ENCODE measurements at regions not wholly inside any gene's neighbourhood (a gene's known extent, or its start where the extent isn't known, plus 50 kb on each side); places are given as distances from the start of the nearest gene placed in this dataset.

DNA sequence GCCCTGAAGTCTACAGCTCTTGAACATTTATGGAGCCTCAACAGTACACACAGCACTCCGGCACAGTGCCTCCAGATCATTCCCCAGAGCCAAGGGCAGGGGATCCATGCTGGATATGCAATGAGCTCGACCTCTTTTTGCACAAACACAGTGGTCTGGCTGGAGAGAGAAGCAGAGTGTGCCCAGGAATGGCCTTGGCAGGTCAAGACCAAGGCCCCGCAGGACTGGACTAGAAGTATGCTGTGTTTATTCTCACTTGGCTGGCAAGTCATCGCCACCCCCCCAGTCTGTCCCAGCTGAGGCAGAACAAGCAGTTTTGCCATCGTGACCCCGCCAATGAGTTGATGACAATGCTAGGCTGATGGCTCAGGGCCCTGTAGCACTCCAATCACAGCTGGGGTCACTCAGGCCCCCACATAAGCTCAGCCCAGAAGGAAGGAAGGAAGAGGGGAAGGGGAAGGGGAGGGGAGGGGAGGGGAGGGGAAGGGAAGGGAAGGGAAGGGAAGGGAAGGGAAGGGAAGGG is 212.1 kb downstream of the TTC32 start:
- CTCF ChIA-PET = no interaction called here
- no peak for DNase-seq (ENCODE audit: extremely low spot score)
- POLR2A ChIA-PET = no interaction called here
- TF ChIP-seq, protein P1, sequence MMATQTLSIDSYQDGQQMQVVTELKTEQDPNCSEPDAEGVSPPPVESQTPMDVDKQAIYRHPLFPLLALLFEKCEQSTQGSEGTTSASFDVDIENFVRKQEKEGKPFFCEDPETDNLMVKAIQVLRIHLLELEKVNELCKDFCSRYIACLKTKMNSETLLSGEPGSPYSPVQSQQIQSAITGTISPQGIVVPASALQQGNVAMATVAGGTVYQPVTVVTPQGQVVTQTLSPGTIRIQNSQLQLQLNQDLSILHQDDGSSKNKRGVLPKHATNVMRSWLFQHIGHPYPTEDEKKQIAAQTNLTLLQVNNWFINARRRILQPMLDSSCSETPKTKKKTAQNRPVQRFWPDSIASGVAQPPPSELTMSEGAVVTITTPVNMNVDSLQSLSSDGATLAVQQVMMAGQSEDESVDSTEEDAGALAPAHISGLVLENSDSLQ (IDR thresholded peaks at IDR 0.05) = no peak
- no peak for TF ChIP-seq ELF4 (IDR thresholded peaks at IDR 0.05)
- no peak for TF ChIP-seq NFRKB (IDR thresholded peaks at IDR 0.05)
- no peak for TF ChIP-seq SUZ12 (IDR thresholded peaks at IDR 0.05)
- no peak for TF ChIP-seq L3MBTL2 (conservative IDR thresholded peaks at IDR 0.05)
- no peak for TF ChIP-seq SP1 (IDR thresholded peaks at IDR 0.05)
- TF ChIP-seq LEF1 (IDR thresholded peaks at IDR 0.05; ENCODE audit: borderline replicate concordance) = no peak
- TF ChIP-seq ZNF384 (IDR thresholded peaks at IDR 0.05) = no peak

DNA sequence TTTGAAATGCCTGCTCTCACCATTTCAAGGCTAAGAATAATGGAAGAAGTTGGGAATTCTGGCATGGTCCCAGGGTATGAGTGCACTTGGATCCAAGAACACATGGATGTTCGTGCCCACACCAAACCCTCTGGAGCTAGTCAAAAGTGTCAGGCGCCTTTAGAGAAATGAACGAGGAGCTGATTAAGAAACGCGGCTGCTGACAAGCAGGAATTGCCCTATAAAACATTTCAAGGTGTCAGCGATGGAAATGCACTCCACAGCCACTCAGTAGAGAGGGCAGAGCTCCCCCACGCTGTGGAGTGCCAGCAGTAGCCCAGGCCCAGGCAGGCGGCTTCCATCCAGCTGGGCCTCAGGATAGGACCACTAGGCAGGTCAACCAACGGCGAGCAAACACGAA is 213.7 kb downstream of the TTC32 start:
- TF ChIP-seq, protein P1 (IDR thresholded peaks at IDR 0.05) = no peak
- TF ChIP-seq NFRKB (IDR thresholded peaks at IDR 0.05) = no peak
- no peak for TF ChIP-seq HDGF (IDR thresholded peaks at IDR 0.05; ENCODE audit: borderline replicate concordance)
- TF ChIP-seq ARNT (IDR thresholded peaks at IDR 0.05) = no peak
- TF ChIP-seq CTBP1 (IDR thresholded peaks at IDR 0.05; ENCODE audit: borderline replicate concordance) = no peak
- TF ChIP-seq FOXM1 (IDR thresholded peaks at IDR 0.05; ENCODE audit: borderline replicate concordance) = no peak
- ChIA-PET CTCF (interaction anchor here (1.0 kb wide), 1 partner anchor 11 kb away, joined by 4 read pairs; no protein-coding TSS in a partner anchor), POLR2A (no interaction called here)
- no peak for DNase-seq (ENCODE audit: extremely low spot score)

DNA sequence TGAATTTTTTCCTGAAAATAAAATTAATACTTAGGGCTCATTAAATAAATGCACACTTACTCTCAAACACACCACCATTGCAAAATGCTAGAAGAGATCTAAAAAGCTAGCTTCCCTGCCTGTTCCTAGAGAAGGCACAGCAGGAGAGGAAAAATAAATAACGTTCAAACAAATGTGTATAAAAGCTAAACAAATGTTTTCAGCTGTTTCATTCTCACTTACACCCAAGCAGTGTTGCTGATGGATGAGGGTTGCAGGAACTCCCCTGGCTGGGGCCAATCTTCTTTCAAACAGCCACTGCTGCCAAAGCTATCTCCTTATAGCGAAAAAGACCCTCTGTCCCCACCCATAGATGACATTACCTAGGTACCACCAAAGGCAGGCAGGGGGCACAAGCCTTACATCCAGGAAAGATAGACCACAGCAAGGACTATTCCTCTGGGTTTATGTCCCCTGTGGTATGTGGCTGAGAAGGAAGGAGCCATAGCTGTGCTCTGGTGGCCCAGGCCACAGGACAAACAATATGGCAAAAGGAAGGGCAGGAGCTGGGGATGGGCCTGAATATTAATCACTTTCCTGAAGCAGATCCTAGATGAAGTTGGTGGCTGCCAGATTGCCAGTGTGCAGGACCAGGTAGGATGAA is 214.6 kb downstream of the TTC32 start:
- no peak for DNase-seq (ENCODE audit: extremely low spot score)
- ChIA-PET POLR2A (no interaction called here), CTCF (interaction anchor here (0.6 to 1.0 kb wide), 2 partner anchors 10 to 116 kb away, joined by 3 to 4 read pairs; no protein-coding TSS in a partner anchor)
- TF ChIP-seq ARNT (IDR thresholded peaks at IDR 0.05) = no peak
- TF ChIP-seq L3MBTL2 (conservative IDR thresholded peaks at IDR 0.05) = no peak
- no peak for TF ChIP-seq SUZ12 (IDR thresholded peaks at IDR 0.05)
- no peak for TF ChIP-seq FOXK2 (IDR thresholded peaks at IDR 0.05)
- TF ChIP-seq ZNF384 (IDR thresholded peaks at IDR 0.05) = no peak
- no peak for TF ChIP-seq NFRKB (IDR thresholded peaks at IDR 0.05)
- TF ChIP-seq ELF4 (IDR thresholded peaks at IDR 0.05) = no peak
- TF ChIP-seq FOXA1 (IDR thresholded peaks at IDR 0.05) = no peak
- no peak for TF ChIP-seq SP1 (IDR thresholded peaks at IDR 0.05)

DNA sequence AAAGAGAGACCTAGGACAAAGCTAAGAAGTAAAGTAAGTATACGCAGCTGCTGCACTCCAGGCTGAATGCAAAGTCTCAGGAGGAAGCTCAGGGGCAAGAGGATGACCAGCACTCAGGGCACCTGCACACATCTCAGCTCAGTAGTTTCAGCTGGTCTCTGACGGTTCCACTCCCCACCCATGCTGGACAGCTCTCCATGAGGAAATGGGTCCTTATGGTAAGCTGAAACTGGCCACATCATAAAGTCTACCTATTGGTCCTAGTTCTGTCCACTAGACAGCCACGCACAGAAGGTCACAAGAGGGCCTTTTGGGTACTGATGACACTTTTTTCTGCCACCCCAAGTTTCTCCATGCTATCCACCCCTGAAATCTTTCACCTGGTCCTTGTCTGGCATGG is 215.3 kb downstream of the TTC32 start:
- CTCF ChIA-PET = interaction anchor here (0.6 kb wide), 1 partner anchor 115 kb away, joined by 3 read pairs; no protein-coding TSS in a partner anchor
- no peak for DNase-seq (ENCODE audit: extremely low spot score)
- TF ChIP-seq SUZ12 (IDR thresholded peaks at IDR 0.05) (no peak), CTBP1 (IDR thresholded peaks at IDR 0.05; ENCODE audit: borderline replicate concordance) (no peak), TARDBP (IDR thresholded peaks at IDR 0.05) (no peak), ZNF384 (IDR thresholded peaks at IDR 0.05) (no peak), FOXA1 (IDR thresholded peaks at IDR 0.05) (no peak), BHLHE40 (IDR thresholded peaks at IDR 0.05; ENCODE audit: borderline replicate concordance) (no peak), ARNT (IDR thresholded peaks at IDR 0.05) (no peak)
- POLR2A ChIA-PET = no interaction called here

DNA sequence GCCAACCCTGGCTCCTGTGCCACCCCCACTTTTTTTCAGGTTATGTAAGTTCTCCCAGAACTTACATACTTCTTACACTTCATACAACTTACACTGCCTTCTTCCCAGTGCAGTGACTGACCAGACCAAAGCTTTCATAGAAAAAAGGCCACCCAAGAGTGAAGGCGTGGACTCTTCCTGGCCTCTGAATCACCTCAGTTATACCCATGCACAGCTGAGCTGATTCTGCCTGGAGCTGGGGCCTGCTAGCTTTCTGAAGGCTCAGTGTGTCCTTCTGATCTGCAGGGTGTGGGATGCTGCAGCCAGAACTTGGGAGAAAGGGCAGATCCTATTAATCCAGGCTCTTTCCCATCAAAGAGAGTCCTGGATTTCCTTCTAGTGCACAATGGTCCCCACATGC is 216.1 kb downstream of the TTC32 start:
- CTCF ChIA-PET = no interaction called here
- POLR2A ChIA-PET = no interaction called here
- DNase-seq (ENCODE audit: extremely low spot score) = no peak
- TF ChIP-seq LEF1 (IDR thresholded peaks at IDR 0.05; ENCODE audit: borderline replicate concordance) = no peak
- no peak for TF ChIP-seq FOXK2 (IDR thresholded peaks at IDR 0.05)
- TF ChIP-seq HDGF (IDR thresholded peaks at IDR 0.05; ENCODE audit: borderline replicate concordance) = no peak
- TF ChIP-seq SUZ12 (IDR thresholded peaks at IDR 0.05) = no peak
- TF ChIP-seq FOXM1 (IDR thresholded peaks at IDR 0.05; ENCODE audit: borderline replicate concordance) = no peak
- TF ChIP-seq ZNF384 (IDR thresholded peaks at IDR 0.05) = no peak
- no peak for TF ChIP-seq ARNT (IDR thresholded peaks at IDR 0.05)
- TF ChIP-seq TARDBP (IDR thresholded peaks at IDR 0.05) = no peak
- no peak for TF ChIP-seq CTBP1 (IDR thresholded peaks at IDR 0.05; ENCODE audit: borderline replicate concordance)
- no peak for TF ChIP-seq NFRKB (IDR thresholded peaks at IDR 0.05)
- TF ChIP-seq ELF4 (IDR thresholded peaks at IDR 0.05) = no peak
- no peak for TF ChIP-seq BHLHE40 (IDR thresholded peaks at IDR 0.05; ENCODE audit: borderline replicate concordance)
- TF ChIP-seq L3MBTL2 (conservative IDR thresholded peaks at IDR 0.05) = no peak
- TF ChIP-seq SP1 (IDR thresholded peaks at IDR 0.05) = no peak
- TF ChIP-seq, protein P1 (IDR thresholded peaks at IDR 0.05) = no peak

DNA sequence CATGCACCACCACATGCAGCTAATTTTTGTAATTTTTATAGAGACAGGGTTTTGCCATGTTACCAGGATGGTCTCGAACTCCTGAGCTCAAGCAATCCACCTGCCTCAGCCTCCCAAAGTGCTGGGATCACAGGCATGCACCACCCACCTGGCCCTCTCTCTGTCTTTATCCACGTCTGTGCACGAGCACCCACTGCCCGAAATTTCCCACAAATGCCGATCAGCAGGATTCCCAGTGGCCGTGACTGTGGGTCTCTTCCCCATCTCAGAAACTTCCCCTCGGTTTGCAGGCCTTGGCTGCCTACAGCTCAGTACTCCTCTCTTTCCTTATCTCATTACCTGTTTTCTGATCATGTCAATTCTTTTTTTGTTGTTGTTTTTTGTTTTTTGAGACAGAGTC is 217.3 kb downstream of the TTC32 start:
- ChIA-PET CTCF (no interaction called here), POLR2A (no interaction called here)
- TF ChIP-seq HDGF (IDR thresholded peaks at IDR 0.05; ENCODE audit: borderline replicate concordance) (no peak), FOXM1 (IDR thresholded peaks at IDR 0.05; ENCODE audit: borderline replicate concordance) (no peak), FOXA1 (IDR thresholded peaks at IDR 0.05) (no peak), CTBP1 (IDR thresholded peaks at IDR 0.05; ENCODE audit: borderline replicate concordance) (no peak), FOXK2 (IDR thresholded peaks at IDR 0.05) (no peak), TARDBP (IDR thresholded peaks at IDR 0.05) (no peak), ELF4 (IDR thresholded peaks at IDR 0.05) (no peak), LEF1 (IDR thresholded peaks at IDR 0.05; ENCODE audit: borderline replicate concordance) (no peak), L3MBTL2 (conservative IDR thresholded peaks at IDR 0.05) (no peak), SUZ12 (IDR thresholded peaks at IDR 0.05) (no peak), NFRKB (IDR thresholded peaks at IDR 0.05) (no peak), ARNT (IDR thresholded peaks at IDR 0.05) (no peak), SP1 (IDR thresholded peaks at IDR 0.05) (no peak), ZNF384 (IDR thresholded peaks at IDR 0.05) (no peak)
- no peak for DNase-seq (ENCODE audit: extremely low spot score)
